ENCODE measurements at regions not wholly inside any gene's neighbourhood (a gene's known extent, or its start where the extent isn't known, plus 50 kb on each side); places are given as distances from the start of the nearest gene placed in this dataset.

DNA sequence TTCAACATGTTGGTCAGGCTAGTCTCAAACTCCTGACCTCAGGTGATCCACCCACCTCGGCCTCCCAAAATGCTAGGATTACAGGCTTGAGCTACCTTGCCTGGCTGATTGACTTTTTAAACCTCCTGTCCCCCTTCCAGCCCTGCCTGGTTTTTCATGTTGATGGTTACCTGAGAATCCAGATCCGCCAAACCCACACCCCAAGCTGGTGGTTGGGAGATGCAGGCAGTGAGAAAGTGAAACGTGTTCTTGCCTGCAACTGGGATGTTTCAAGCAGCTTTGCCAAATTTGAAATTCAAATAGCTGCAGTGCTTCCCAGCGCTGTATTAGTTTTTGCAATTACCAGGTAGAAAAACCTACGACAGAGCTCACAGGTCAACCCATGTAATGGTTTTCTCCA lies 238.3 kb upstream of the PWP1 start:
- no peak overlapping the region for H2AFZ ChIP-seq (ENCODE audit: low read length)
- H3K27ac ChIP-seq (ENCODE audit: low read depth, low read length) = no peak overlapping the region
- CTCF ChIA-PET (ENCODE audit: partially characterized antibody) = interaction anchor here (0.7 to 5.4 kb wide), 26 partner anchors 8 to 649 kb away, joined by 3 to 58 read pairs (median 4); no protein-coding TSS in a partner anchor
- H3K36me3 ChIP-seq (ENCODE audit: control insufficient read depth in 2 of 4, insufficient read depth in 4 of 4, low read length in 3 of 4) = no peaks in the 10 kb centered on the region
- no peak overlapping the region for H2BK120ac ChIP-seq (replicated peaks; ENCODE audit: low read depth, low read length)
- no peak overlapping the region for H3K14ac ChIP-seq (ENCODE audit: insufficient read length)
- no peak overlapping the region for H4K8ac ChIP-seq (ENCODE audit: extremely low read depth, insufficient read depth, low read length)
- 85% methylated on average over 5 of the region's 5 CpGs; no CpG with 5 or more reads in 1 of the 2 experiments for WGBS, 2 experiments (ENCODE audit: extremely low coverage in 1 of 2, insufficient coverage in 1 of 2, insufficient read length in 1 of 2, insufficient replicate concordance in 2 of 2, low coverage in 1 of 2, low lambda C conversion rate in 2 of 2, missing lambda C conversion rate in 1 of 2)
- no peaks in the 10 kb centered on the region for H3K27me3 ChIP-seq (replicated peaks in 1 of 4; ENCODE audit: control insufficient read depth in 3 of 4, extremely low read depth in 1 of 4, insufficient read depth in 3 of 4, low read length in 3 of 4)
- no peaks in the 10 kb centered on the region for H3K23me2 ChIP-seq (ENCODE audit: low read depth, low read length)
- H2BK15ac ChIP-seq (ENCODE audit: low read length) = no peak overlapping the region
- no peaks in the 10 kb centered on the region for H4K20me1 ChIP-seq (replicated peaks in 1 of 2; ENCODE audit: control insufficient read depth in 1 of 2, insufficient read depth in 2 of 2, low read length in 2 of 2)
- H3K4ac ChIP-seq (replicated peaks; ENCODE audit: insufficient read length, low read depth, low read length) = no peak overlapping the region
- no peak overlapping the region for H3K4me3 ChIP-seq (ENCODE audit: extremely low read depth in 1 of 4, insufficient read depth in 2 of 4, low read depth in 3 of 4, low read length in 4 of 4)
- no peaks in the 10 kb centered on the region; a peak in 1 of 4 replicates for H3K9me3 ChIP-seq (ENCODE audit: insufficient read depth in 2 of 2, low read depth in 1 of 2, low read length in 1 of 2)
- no peak overlapping the region for H3K4me2 ChIP-seq (ENCODE audit: insufficient read depth in 1 of 2, low read depth in 2 of 2, low read length in 2 of 2)
- peaks cover 0 to 7% (median 2%) of the 10 kb centered on the region in 4 experiments; a peak in 1 of 7 replicates for H3K4me1 ChIP-seq (replicated peaks in 1 of 4; ENCODE audit: control insufficient read depth in 3 of 4, insufficient read depth in 4 of 4, low read length in 3 of 4)
- no peak overlapping the region for H2AK5ac ChIP-seq (ENCODE audit: low read depth, low read length)
- H3K79me2 ChIP-seq (ENCODE audit: control insufficient read depth in 1 of 2, insufficient read depth in 2 of 2, low read length in 2 of 2) = no peaks in the 10 kb centered on the region
- H3K18ac ChIP-seq (ENCODE audit: extremely low read depth, low read length) = no peak overlapping the region
- POLR2A ChIA-PET (ENCODE audit: partially characterized antibody) = interaction anchor here (1.5 kb wide), 1 partner anchor 9 kb away, joined by 4 read pairs; no protein-coding TSS in a partner anchor
- FAIRE-seq (no peak), DNase-seq (ENCODE audit: low read depth in 1 of 2, low spot score in 2 of 2) (no peak)
- no peak overlapping the region for H3K23ac ChIP-seq (ENCODE audit: insufficient read length)
- H4K91ac ChIP-seq (replicated peaks; ENCODE audit: insufficient read length, low read length) = no peak overlapping the region
- H3K9ac ChIP-seq (replicated peaks in 1 of 4; ENCODE audit: extremely low read depth in 1 of 4, low read depth in 3 of 4, low read length in 3 of 4) = no peak overlapping the region
- TF ChIP-seq RXRA (IDR thresholded peaks at IDR 0.05; ENCODE audit: insufficient read depth, low read depth, low read length) (no peak), BRCA1 (IDR thresholded peaks at IDR 0.05; ENCODE audit: low read depth, low read length) (no peak), NRF1 (IDR thresholded peaks at IDR 0.05; ENCODE audit: low read depth, low read length) (no peak), POLR2A (IDR thresholded peaks at IDR 0.05; ENCODE audit: control extremely low read depth in 1 of 2, low read depth in 2 of 2, low read length in 2 of 2) (no peak), JUN (IDR thresholded peaks at IDR 0.05; ENCODE audit: low read depth, low read length) (no peak), FOSL1 (IDR thresholded peaks at IDR 0.05; ENCODE audit: insufficient read depth, low read depth, low read length) (no peak), GABPA (IDR thresholded peaks at IDR 0.05; ENCODE audit: borderline replicate concordance, insufficient read depth, low read length) (no peak), CEBPB (IDR thresholded peaks at IDR 0.05; ENCODE audit: low read depth, low read length) (no peak)
- TF ChIP-seq, protein P1, sequence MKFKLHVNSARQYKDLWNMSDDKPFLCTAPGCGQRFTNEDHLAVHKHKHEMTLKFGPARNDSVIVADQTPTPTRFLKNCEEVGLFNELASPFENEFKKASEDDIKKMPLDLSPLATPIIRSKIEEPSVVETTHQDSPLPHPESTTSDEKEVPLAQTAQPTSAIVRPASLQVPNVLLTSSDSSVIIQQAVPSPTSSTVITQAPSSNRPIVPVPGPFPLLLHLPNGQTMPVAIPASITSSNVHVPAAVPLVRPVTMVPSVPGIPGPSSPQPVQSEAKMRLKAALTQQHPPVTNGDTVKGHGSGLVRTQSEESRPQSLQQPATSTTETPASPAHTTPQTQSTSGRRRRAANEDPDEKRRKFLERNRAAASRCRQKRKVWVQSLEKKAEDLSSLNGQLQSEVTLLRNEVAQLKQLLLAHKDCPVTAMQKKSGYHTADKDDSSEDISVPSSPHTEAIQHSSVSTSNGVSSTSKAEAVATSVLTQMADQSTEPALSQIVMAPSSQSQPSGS (IDR thresholded peaks at IDR 0.05; ENCODE audit: low read length) = no peak
- H2BK20ac ChIP-seq (ENCODE audit: low read length) = no peak overlapping the region
- H2BK12ac ChIP-seq (ENCODE audit: low read depth, low read length) = no peak overlapping the region
- H3K79me1 ChIP-seq (ENCODE audit: low read depth, low read length) = no peaks in the 10 kb centered on the region
- no peak overlapping the region for H3K56ac ChIP-seq (replicated peaks; ENCODE audit: insufficient read length, low read depth, low read length)
- H4K5ac ChIP-seq (ENCODE audit: insufficient read length, low read depth, low read length) = no peak overlapping the region
- no peak overlapping the region for H2BK5ac ChIP-seq (ENCODE audit: low read depth, low read length)

Measured in H1 (cell line).